Skeletal muscle tissue (tissue), 3 donors: ENCODE measurements at regions not wholly inside any gene's neighbourhood (a gene's known extent, or its start where the extent isn't known, plus 50 kb on each side); places are given as distances from the start of the nearest gene placed in this dataset.
A peak's percentile ranks its signal among the peaks of the same experiment; 100 is the strongest.

Experiments used
- H3K27ac ChIP-seq: one replicate; pipeline ENCODE4 v1.7.0; 2013; ENCODE audit warnings: mild to moderate bottlenecking, low read depth, low read length, inconsistent platforms
- H3K27me3 ChIP-seq, 3 donors: one replicate each; pipeline ENCODE4 v1.7.0; 2013; ENCODE audit warnings: low read length in 3 of 3; ENCODE audit not compliant: control insufficient read depth in 3 of 3, insufficient read depth in 3 of 3
- H3K36me3 ChIP-seq, 3 donors: one replicate each; pipeline ENCODE4 v1.7.0; 2013; ENCODE audit warnings: low read length in 3 of 3; ENCODE audit not compliant: control insufficient read depth in 3 of 3, insufficient read depth in 3 of 3
- H3K4me1 ChIP-seq, 3 donors: one replicate each; pipeline ENCODE4 v1.7.0; 2013; ENCODE audit warnings: low read length in 3 of 3, mild to moderate bottlenecking in 3 of 3; ENCODE audit not compliant: control insufficient read depth in 3 of 3, insufficient read depth in 3 of 3
- H3K4me3 ChIP-seq, 3 donors: one replicate each; pipeline ENCODE4 v1.7.0; 2013; ENCODE audit warnings: low read length in 3 of 3
- H3K9ac ChIP-seq, 3 donors: one replicate each; pipeline ENCODE4 v1.7.0; 2013; ENCODE audit warnings: low read length in 3 of 3, mild to moderate bottlenecking in 3 of 3, moderate library complexity in 2 of 3, low read depth in 1 of 3
- H3K9me3 ChIP-seq, 3 donors: one replicate each; pipeline ENCODE4 v1.7.0; 2013; ENCODE audit warnings: low read length in 3 of 3; ENCODE audit not compliant: control insufficient read depth in 3 of 3
- donor health status: Osteomylitis.

- Histone ChIP-seq H3K9me3 (no peaks in the 10 kb centered on the region), H3K4me3 (no peak overlapping the region), H3K27me3 (no peaks in the 10 kb centered on the region), H3K36me3 (no peaks in the 10 kb centered on the region), H3K4me1 (no peaks in the 10 kb centered on the region), H3K9ac (no peak overlapping the region), H3K27ac (no peak overlapping the region)
Observed at GRCh38 chr13:73514208-73514607, 455.4 kb downstream of the KLF5 start.

GRCh38 chr13:73513751-73514150, 454.9 kb downstream of the KLF5 start:
- H3K9me3 ChIP-seq, result no peaks in the 10 kb centered on the region
- H3K36me3 ChIP-seq, result no peaks in the 10 kb centered on the region
- H3K27me3 ChIP-seq, result no peaks in the 10 kb centered on the region
- no peaks in the 10 kb centered on the region for H3K4me1 ChIP-seq
- no peak overlapping the region for H3K9ac ChIP-seq
- no peak overlapping the region for H3K27ac ChIP-seq
- no peak overlapping the region for H3K4me3 ChIP-seq

GRCh38 chr13:73508841-73509240, 450.0 kb downstream of the KLF5 start:
- Histone ChIP-seq H3K9me3 (no peaks in the 10 kb centered on the region), H3K27me3 (no peaks in the 10 kb centered on the region), H3K9ac (no peak overlapping the region), H3K4me1 (no peaks in the 10 kb centered on the region), H3K4me3 (no peak overlapping the region), H3K27ac (no peak overlapping the region), H3K36me3 (no peaks in the 10 kb centered on the region)

GRCh38 chr13:73505376-73505890, 446.6 kb downstream of the KLF5 start:
- no peaks in the 10 kb centered on the region for H3K4me1 ChIP-seq
- H3K9me3 ChIP-seq, result no peaks in the 10 kb centered on the region
- no peak overlapping the region for H3K4me3 ChIP-seq
- H3K27ac ChIP-seq, result no peak overlapping the region
- no peaks in the 10 kb centered on the region for H3K36me3 ChIP-seq
- no peaks in the 10 kb centered on the region for H3K27me3 ChIP-seq
- H3K9ac ChIP-seq, result no peak overlapping the region

GRCh38 chr13:73499695-73500094, 440.9 kb downstream of the KLF5 start:
- Histone ChIP-seq H3K27me3 (no peaks in the 10 kb centered on the region), H3K27ac (no peak overlapping the region), H3K9ac (no peak overlapping the region), H3K36me3 (no peaks in the 10 kb centered on the region), H3K4me3 (no peak overlapping the region), H3K4me1 (no peaks in the 10 kb centered on the region), H3K9me3 (no peaks in the 10 kb centered on the region)

GRCh38 chr13:73497430-73497829, 438.6 kb downstream of the KLF5 start:
- Histone ChIP-seq H3K9ac (no peak overlapping the region), H3K4me1 (no peaks in the 10 kb centered on the region), H3K27ac (no peak overlapping the region), H3K36me3 (no peaks in the 10 kb centered on the region), H3K27me3 (no peaks in the 10 kb centered on the region), H3K9me3 (no peaks in the 10 kb centered on the region), H3K4me3 (no peak overlapping the region)

- H3K27ac ChIP-seq, result no peak overlapping the region
- no peak overlapping the region for H3K4me3 ChIP-seq
- H3K36me3 ChIP-seq, result no peaks in the 10 kb centered on the region
- H3K4me1 ChIP-seq, result no peaks in the 10 kb centered on the region
- no peak overlapping the region for H3K9ac ChIP-seq
- H3K9me3 ChIP-seq, result no peaks in the 10 kb centered on the region
- no peaks in the 10 kb centered on the region for H3K27me3 ChIP-seq
Observed at GRCh38 chr13:73496711-73497110, 437.9 kb downstream of the KLF5 start.

GRCh38 chr13:73492811-73493210, 434.0 kb downstream of the KLF5 start:
- Histone ChIP-seq H3K9me3 (no peaks in the 10 kb centered on the region), H3K4me1 (no peaks in the 10 kb centered on the region), H3K36me3 (no peaks in the 10 kb centered on the region), H3K27ac (no peak overlapping the region), H3K9ac (no peak overlapping the region), H3K27me3 (no peaks in the 10 kb centered on the region), H3K4me3 (no peak overlapping the region)

- H3K36me3 ChIP-seq, result no peaks in the 10 kb centered on the region
- H3K4me1 ChIP-seq, result peaks cover 7 to 19% (median 15%) of the 10 kb centered on the region in 3 donors
- H3K27me3 ChIP-seq, result no peaks in the 10 kb centered on the region
- H3K9me3 ChIP-seq, result no peaks in the 10 kb centered on the region
- no peak overlapping the region for H3K9ac ChIP-seq
- H3K4me3 ChIP-seq, result no peak overlapping the region
- no peak overlapping the region for H3K27ac ChIP-seq
Observed at GRCh38 chr13:73482556-73482955, 423.8 kb downstream of the KLF5 start.

GRCh38 chr13:73481886-73482445, 423.2 kb downstream of the KLF5 start:
- H3K36me3 ChIP-seq, result no peaks in the 10 kb centered on the region
- peaks cover 7 to 19% (median 15%) of the 10 kb centered on the region in 3 donors for H3K4me1 ChIP-seq
- H3K27ac ChIP-seq, result no peak overlapping the region
- no peak overlapping the region for H3K9ac ChIP-seq
- H3K4me3 ChIP-seq, result peak overlapping the region in 1 of 3 donors; percentile 5
- no peaks in the 10 kb centered on the region for H3K27me3 ChIP-seq
- H3K9me3 ChIP-seq, result no peaks in the 10 kb centered on the region
